IMR-90 (cell line): ENCODE measurements at regions not wholly inside any gene's neighbourhood (a gene's known extent, or its start where the extent isn't known, plus 50 kb on each side); places are given as distances from the start of the nearest gene placed in this dataset.

ENCODE experiments used
- ATAC-seq: fragments of 200-7000 bp; cut with Tn5 transposase; 2 replicates; pipeline ENCODE4 v1.9.1; 2020; ENCODE audit warnings: low read depth, mild to moderate bottlenecking, moderate library complexity
- BruUV-seq: library from RNA; stranded (reverse); fragments of 400-500 nt; replicated peaks from 2 replicates; lab custom pipeline; 2021; lab: Mats Ljungman, UMichigan
- CTCF ChIA-PET: fragments of 300-600 bp; formaldehyde crosslinking; extraction: SDS; loops from one replicate; lab custom pipeline; 2021; ENCODE audit warnings: antibody characterized with exemption; lab: Yijun Ruan, JAX
- POLR2A ChIA-PET: fragments of 300-600 bp; sonication (Branson Sonifier 250); formaldehyde crosslinking; loops from one replicate; lab custom pipeline; 2022; ENCODE audit warnings: antibody characterized with exemption; ENCODE audit not compliant: unreplicated experiment; lab: Charles Lee
- DNase-seq: peaks from one replicate; pipeline ENCODE4 v3.0.0; 2013
- H2AFZ ChIP-seq: replicated peaks from 2 replicates; pipeline ENCODE3; 2013; ENCODE audit warnings: low read length, mild to moderate bottlenecking; ENCODE audit not compliant: poor library complexity
- H2AK5ac ChIP-seq: 2 replicates; pipeline ENCODE4 v1.6.1; 2013; ENCODE audit warnings: low read depth, low read length, inconsistent platforms
- H2AK9ac ChIP-seq: replicated peaks from 2 replicates; pipeline ENCODE3; 2013; ENCODE audit warnings: mild to moderate bottlenecking, low read depth, low read length, moderate library complexity; ENCODE audit not compliant: poor library complexity
- H2BK120ac ChIP-seq: 2 replicates; pipeline ENCODE4 v1.6.1; 2013; ENCODE audit warnings: low read depth, low read length, inconsistent platforms
- H2BK15ac ChIP-seq: 3 replicates; pipeline ENCODE4 v1.6.1; 2013; ENCODE audit warnings: low read depth, low read length, inconsistent platforms
- H2BK20ac ChIP-seq: 2 replicates; pipeline ENCODE4 v1.6.1; 2013; ENCODE audit warnings: low read depth, mild to moderate bottlenecking, inconsistent platforms, low read length, moderate library complexity
- H2BK5ac ChIP-seq: 2 replicates; pipeline ENCODE4 v1.6.1; 2013; ENCODE audit warnings: mild to moderate bottlenecking, low read depth, low read length, inconsistent platforms; ENCODE audit not compliant: poor library complexity, severe bottlenecking
- H3K14ac ChIP-seq: replicated peaks from 2 replicates; pipeline ENCODE4 v1.6.1; 2013; ENCODE audit warnings: low read depth, low read length, inconsistent platforms
- H3K18ac ChIP-seq: 2 replicates; pipeline ENCODE4 v1.6.1; 2013; ENCODE audit warnings: low read depth, low read length, control low read depth
- H3K23ac ChIP-seq: 2 replicates; pipeline ENCODE4 v1.6.1; 2013; ENCODE audit warnings: low read depth, low read length, inconsistent platforms
- H3K27ac ChIP-seq: 2 replicates; pipeline ENCODE4 v1.5.1; 2013; ENCODE audit warnings: mild to moderate bottlenecking, control low read depth, low read length; ENCODE audit not compliant: insufficient read depth
- H3K27me3 ChIP-seq: 2 replicates; pipeline ENCODE4 v1.6.1; 2013; ENCODE audit warnings: low read length; ENCODE audit not compliant: control insufficient read depth, insufficient read depth
- H3K36me3 ChIP-seq: 2 replicates; pipeline ENCODE4 v1.6.1; 2013; ENCODE audit warnings: low read length, mixed read lengths; ENCODE audit not compliant: control insufficient read depth, insufficient read depth
- H3K4ac ChIP-seq: 2 replicates; pipeline ENCODE4 v1.6.1; 2013; ENCODE audit warnings: low read depth, low read length, inconsistent platforms
- H3K4me1 ChIP-seq: 2 replicates; pipeline ENCODE4 v1.6.1; 2013; ENCODE audit warnings: low read length, mixed read lengths; ENCODE audit not compliant: control insufficient read depth, insufficient read depth
- H3K4me2 ChIP-seq: 2 replicates; pipeline ENCODE4 v1.6.1; 2013; ENCODE audit warnings: low read depth, mild to moderate bottlenecking, control low read depth, low read length, moderate library complexity
- H3K4me3 ChIP-seq: 2 replicates; pipeline ENCODE4 v1.5.1; 2013; ENCODE audit warnings: low read depth, mild to moderate bottlenecking, control low read depth, low read length, moderate library complexity; ENCODE audit not compliant: insufficient read depth
- H3K56ac ChIP-seq: 2 replicates; pipeline ENCODE4 v1.6.1; 2013; ENCODE audit warnings: low read length, inconsistent platforms; ENCODE audit not compliant: insufficient read depth; ENCODE audit errors: extremely low read depth
- H3K79me1 ChIP-seq, 2 experiments: 2 replicates each; pipeline ENCODE4 v1.6.1; 2013; ENCODE audit warnings: low read length in 2 of 2, inconsistent platforms in 1 of 2, low read depth in 1 of 2
- H3K9ac ChIP-seq: 2 replicates; pipeline ENCODE4 v1.6.1; 2013; ENCODE audit warnings: low read depth, low read length, control low read depth
- H3K9me1 ChIP-seq: 2 replicates; pipeline ENCODE4 v1.6.1; 2013; ENCODE audit warnings: low read length, inconsistent platforms; ENCODE audit not compliant: insufficient read depth
- H3K9me3 ChIP-seq: 2 replicates; pipeline ENCODE4 v1.6.1; 2013; ENCODE audit warnings: low read length; ENCODE audit not compliant: control insufficient read depth, insufficient read depth
- H4K20me1 ChIP-seq: 2 replicates; pipeline ENCODE4 v1.6.1; 2013; ENCODE audit warnings: low read length, inconsistent platforms; ENCODE audit not compliant: insufficient read depth
- H4K5ac ChIP-seq: 2 replicates; pipeline ENCODE4 v1.6.1; 2013; ENCODE audit warnings: mild to moderate bottlenecking, low read depth, low read length, control low read depth
- H4K8ac ChIP-seq, 2 experiments: 2 replicates each; pipeline ENCODE4 v1.6.1; 2013; ENCODE audit warnings: low read depth in 2 of 2, low read length in 2 of 2, control low read depth in 1 of 2, inconsistent platforms in 1 of 2
- H4K91ac ChIP-seq: 2 replicates; pipeline ENCODE4 v1.6.1; 2013; ENCODE audit warnings: low read depth, low read length, inconsistent platforms; ENCODE audit not compliant: insufficient read depth
- CTCF ChIP-seq: conservative IDR thresholded peaks from 2 replicates; pipeline ENCODE4 v1.5.1; 2012; ENCODE audit warnings: mild to moderate bottlenecking, low read depth, low read length, improper control_type of control experiment
- WGBS, 2 experiments: methylation state at CpG; one replicate each; pipeline versions ENCODE4 v1.1.5 to v1.1.7; 2013; ENCODE audit warnings: missing lambda C conversion rate in 2 of 2; ENCODE audit not compliant: insufficient read length in 1 of 2; ENCODE audit errors: extremely low coverage in 2 of 2; 5-methylcytosine and 5-hydroxymethylcytosine counted together
- dilution Hi-C: fragments of 300-500 bp; cut with HindIII; formaldehyde crosslinking; loops from one replicate; pipeline ENCODE4 v1.14.3; 2018; ENCODE audit warnings: low sequenced_read_pairs; ENCODE audit not compliant: unreplicated experiment
- in situ Hi-C: fragments of 300-500 bp; cut with MboI; formaldehyde crosslinking; loops from 3 replicates; pipeline ENCODE4 v1.14.3; 2019; ENCODE audit warnings: low sequenced_read_pairs, inconsistent platforms, mixed read lengths
- intact Hi-C: fragments of 100-400 bp; cut with micrococcal nuclease; formaldehyde crosslinking; loops from 2 replicates; pipeline ENCODE4 v1.10.0; 2022

- no peak overlapping the region for H2BK15ac ChIP-seq
- no peak overlapping the region for H3K4me2 ChIP-seq
- peaks cover 6% of the 10 kb centered on the region for H3K9me3 ChIP-seq
- ATAC-seq: no peak
- no peaks in the 10 kb centered on the region for H3K27me3 ChIP-seq
- H3K14ac ChIP-seq: no peak overlapping the region
- H4K20me1 ChIP-seq: no peaks in the 10 kb centered on the region
- dilution Hi-C loops (no loop called here), in situ Hi-C loops (no loop called here), intact Hi-C loops (no loop called here)
- no peaks in the 10 kb centered on the region for H3K9me1 ChIP-seq
- H3K27ac ChIP-seq: no peak overlapping the region
- no peak overlapping the region for H2AFZ ChIP-seq
- ChIA-PET CTCF (no interaction called here), POLR2A (no interaction called here)
- BruUV-seq: no TSS peak
- H3K4ac ChIP-seq: no peak overlapping the region
- H3K23ac ChIP-seq: no peak overlapping the region
- TF ChIP-seq CTCF: no peak
- no peaks in the 10 kb centered on the region for H3K79me1 ChIP-seq
- no peak for DNase-seq
- no peak overlapping the region for H2BK5ac ChIP-seq
- no peak overlapping the region for H3K56ac ChIP-seq
- no peaks in the 10 kb centered on the region for H3K36me3 ChIP-seq
- no peak overlapping the region for H2BK20ac ChIP-seq
- H4K91ac ChIP-seq: no peak overlapping the region
- H4K8ac ChIP-seq: no peak overlapping the region
- no peak overlapping the region for H3K18ac ChIP-seq
- 55% methylated on average over 5 of the region's 9 CpGs; no CpG with 5 or more reads in 1 of the 2 experiments for WGBS, 2 experiments
- no peaks in the 10 kb centered on the region for H3K4me1 ChIP-seq
- no peak overlapping the region for H2AK5ac ChIP-seq
- no peak overlapping the region for H4K5ac ChIP-seq
- H2BK120ac ChIP-seq: no peak overlapping the region
- H3K4me3 ChIP-seq: no peak overlapping the region
- H3K9ac ChIP-seq: no peak overlapping the region
- no peak overlapping the region for H2AK9ac ChIP-seq
Observed at GRCh38 chrX:26722666-26723428, 506.9 kb downstream of the MAGEB5 start.
